GM23248 (cell line): ENCODE measurements at regions not wholly inside any gene's neighbourhood (a gene's known extent, or its start where the extent isn't known, plus 50 kb on each side); places are given as distances from the start of the nearest gene placed in this dataset.

Source experiments
- EZH2 ChIP-seq: fragments of 200-600 bp; sonication (generic); IDR thresholded peaks from 2 replicates; pipeline ENCODE4 v1.6.1; 2018; ENCODE audit warnings: antibody characterized with exemption, mild to moderate bottlenecking; ENCODE audit not compliant: insufficient read depth, poor library complexity, severe bottlenecking
- EZH2phosphoT487 ChIP-seq: fragments of 200-600 bp; sonication (generic); IDR thresholded peaks from 2 replicates; pipeline ENCODE4 v1.6.1; 2018; ENCODE audit warnings: antibody characterized with exemption, moderate library complexity, mild to moderate bottlenecking, low read depth; ENCODE audit not compliant: insufficient read depth

- TF ChIP-seq EZH2 (no peak), EZH2phosphoT487 (no peak)
Observed at GRCh38 chr7:41201021-41201420, 501.9 kb downstream of the INHBA start.
